ENCODE measurements at regions not wholly inside any gene's neighbourhood (a gene's known extent, or its start where the extent isn't known, plus 50 kb on each side); places are given as distances from the start of the nearest gene placed in this dataset.

DNA sequence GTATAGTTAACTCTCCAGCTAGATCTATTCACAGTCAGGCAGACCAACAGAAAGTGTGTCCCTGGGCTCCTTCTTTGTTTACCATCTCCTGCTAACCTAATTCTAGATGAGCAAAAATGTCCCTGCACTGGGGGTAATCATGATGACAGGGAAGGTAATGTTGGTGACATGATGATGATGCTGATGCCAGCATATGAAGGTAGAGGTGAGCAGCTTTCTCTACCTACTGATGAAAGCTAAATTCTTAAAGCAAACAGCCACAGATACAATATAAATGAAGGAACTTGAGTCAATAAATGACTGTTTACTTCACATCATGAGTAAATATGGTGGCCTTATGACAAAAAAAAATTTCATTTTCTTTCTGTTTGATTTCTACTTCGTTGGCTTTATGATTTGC, 78.5 kb downstream of the NKX6-1 start:
- in situ Hi-C loops (cut with HindIII; ENCODE audit: low sequenced_read_pairs): no loop called here
- TF ChIP-seq, protein P1, sequence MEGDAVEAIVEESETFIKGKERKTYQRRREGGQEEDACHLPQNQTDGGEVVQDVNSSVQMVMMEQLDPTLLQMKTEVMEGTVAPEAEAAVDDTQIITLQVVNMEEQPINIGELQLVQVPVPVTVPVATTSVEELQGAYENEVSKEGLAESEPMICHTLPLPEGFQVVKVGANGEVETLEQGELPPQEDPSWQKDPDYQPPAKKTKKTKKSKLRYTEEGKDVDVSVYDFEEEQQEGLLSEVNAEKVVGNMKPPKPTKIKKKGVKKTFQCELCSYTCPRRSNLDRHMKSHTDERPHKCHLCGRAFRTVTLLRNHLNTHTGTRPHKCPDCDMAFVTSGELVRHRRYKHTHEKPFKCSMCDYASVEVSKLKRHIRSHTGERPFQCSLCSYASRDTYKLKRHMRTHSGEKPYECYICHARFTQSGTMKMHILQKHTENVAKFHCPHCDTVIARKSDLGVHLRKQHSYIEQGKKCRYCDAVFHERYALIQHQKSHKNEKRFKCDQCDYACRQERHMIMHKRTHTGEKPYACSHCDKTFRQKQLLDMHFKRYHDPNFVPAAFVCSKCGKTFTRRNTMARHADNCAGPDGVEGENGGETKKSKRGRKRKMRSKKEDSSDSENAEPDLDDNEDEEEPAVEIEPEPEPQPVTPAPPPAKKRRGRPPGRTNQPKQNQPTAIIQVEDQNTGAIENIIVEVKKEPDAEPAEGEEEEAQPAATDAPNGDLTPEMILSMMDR (IDR thresholded peaks at IDR 0.05; ENCODE audit: low read depth, low read length): no peak
- DNase-seq (ENCODE audit: low read depth, low spot score): no peak
- no peak overlapping the region for H3K4me3 ChIP-seq (ENCODE audit: low read depth, low read length)

DNA sequence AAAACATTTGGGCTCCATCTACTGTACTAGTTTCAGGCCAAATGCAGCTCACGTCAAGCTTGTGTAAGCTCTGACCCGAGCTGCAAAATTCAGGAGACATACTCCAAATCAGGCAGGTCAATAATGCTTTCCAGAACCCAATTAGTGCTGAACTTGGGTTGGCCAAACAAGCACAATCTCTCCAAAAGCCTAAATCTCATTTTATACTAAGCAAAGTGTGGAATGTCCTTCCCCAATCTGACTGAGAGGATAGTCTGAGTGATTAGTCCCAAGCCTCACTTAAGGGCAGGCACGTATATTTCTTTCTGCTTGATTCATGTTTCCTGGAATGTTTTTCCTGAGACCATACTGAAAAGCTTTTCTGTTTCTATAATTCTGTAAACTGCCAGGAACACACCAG, 79.9 kb downstream of the NKX6-1 start:
- H3K4me3 ChIP-seq (ENCODE audit: low read depth, low read length): no peak overlapping the region
- TF ChIP-seq, protein P1 (IDR thresholded peaks at IDR 0.05; ENCODE audit: low read depth, low read length): no peak
- no peak for DNase-seq (ENCODE audit: low read depth, low spot score)
- in situ Hi-C loops (cut with HindIII; ENCODE audit: low sequenced_read_pairs): no loop called here

GRCh38 chr4:84417997-84418709, 80.9 kb downstream of the NKX6-1 start:
- no peak overlapping the region for H3K4me3 ChIP-seq (ENCODE audit: low read depth, low read length)
- no peak for DNase-seq (ENCODE audit: low read depth, low spot score)
- TF ChIP-seq, protein P1 (IDR thresholded peaks at IDR 0.05; ENCODE audit: low read depth, low read length): no peak
- in situ Hi-C loops (cut with HindIII; ENCODE audit: low sequenced_read_pairs): no loop called here

- TF ChIP-seq, protein P1 (IDR thresholded peaks at IDR 0.05; ENCODE audit: low read depth, low read length): no peak
- in situ Hi-C loops (cut with HindIII; ENCODE audit: low sequenced_read_pairs): no loop called here
- H3K4me3 ChIP-seq (ENCODE audit: low read depth, low read length): no peak overlapping the region
- DNase-seq (ENCODE audit: low read depth, low spot score): no peak
Observed at GRCh38 chr4:84413976-84414375, 85.1 kb downstream of the NKX6-1 start.

DNA sequence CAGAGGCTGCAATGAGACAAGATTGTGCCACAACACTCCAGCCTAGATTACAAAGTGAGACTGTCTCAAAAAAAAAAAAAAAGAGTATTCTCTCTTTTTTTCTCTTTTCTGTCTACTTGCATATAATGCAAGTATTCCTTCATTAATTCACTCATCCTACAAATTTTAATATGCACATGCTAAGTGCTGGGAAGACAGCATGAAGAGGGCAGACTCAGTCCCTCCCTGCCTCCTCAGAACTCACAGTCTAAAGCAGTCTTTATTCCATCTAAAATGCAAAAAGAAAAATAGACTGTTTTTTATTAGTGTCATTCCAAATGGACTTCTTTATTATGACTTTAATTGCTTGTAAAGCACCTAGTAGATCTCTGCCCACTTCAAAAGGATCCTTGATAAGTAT, 85.6 kb downstream of the NKX6-1 start:
- no peak for DNase-seq (ENCODE audit: low read depth, low spot score)
- in situ Hi-C loops (cut with HindIII; ENCODE audit: low sequenced_read_pairs): no loop called here
- TF ChIP-seq, protein P1 (IDR thresholded peaks at IDR 0.05; ENCODE audit: low read depth, low read length): no peak
- no peak overlapping the region for H3K4me3 ChIP-seq (ENCODE audit: low read depth, low read length)

DNA sequence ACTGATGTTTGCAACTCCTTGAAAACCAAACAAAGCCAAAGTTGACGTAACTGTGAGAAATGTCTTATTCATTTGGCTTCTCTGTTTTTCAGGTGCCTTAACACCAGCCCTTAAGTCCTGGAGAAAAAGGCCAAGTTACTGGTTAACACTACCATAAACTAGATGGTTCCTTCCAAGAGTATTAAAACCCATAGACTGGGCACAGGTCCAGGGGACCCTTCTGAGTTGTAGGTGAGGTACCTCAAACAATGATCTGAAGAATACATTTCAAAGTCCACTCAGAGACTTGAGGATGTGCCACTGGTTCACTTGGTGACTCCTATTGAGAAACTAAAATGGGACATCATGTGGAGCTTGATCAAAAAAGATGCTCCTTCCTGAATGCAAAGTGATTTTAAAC, 87.0 kb downstream of the NKX6-1 start:
- in situ Hi-C loops (cut with HindIII; ENCODE audit: low sequenced_read_pairs): no loop called here
- H3K4me3 ChIP-seq (ENCODE audit: low read depth, low read length): no peak overlapping the region
- TF ChIP-seq, protein P1 (IDR thresholded peaks at IDR 0.05; ENCODE audit: low read depth, low read length): no peak

More for the DNA sequence above, 87.0 kb downstream of the NKX6-1 start:
- no peak for DNase-seq (ENCODE audit: low read depth, low spot score)
